GM12878 (cell line): ENCODE measurements at regions not wholly inside any gene's neighbourhood (a gene's known extent, or its start where the extent isn't known, plus 50 kb on each side); places are given as distances from the start of the nearest gene placed in this dataset.

Experiments
- ATAC-seq: fragments of 200-7000 bp; cut with Tn5 transposase; 3 replicates; pipeline ENCODE4 v1.9.1; 2020; ENCODE audit warnings: mild to moderate bottlenecking, moderate library complexity
- BruUV-seq: library from RNA; stranded (reverse); fragments of 400-500 nt; replicated peaks from 2 replicates; lab custom pipeline; 2021; lab: Mats Ljungman, UMichigan
- CTCF ChIA-PET: fragments of 300-600 bp; sonication (Branson Sonifier 250); formaldehyde crosslinking; extraction: SDS; loops from one replicate; lab custom pipeline; 2021; ENCODE audit warnings: inconsistent platforms; lab: Yijun Ruan, JAX
- POLR2A ChIA-PET: fragments of 350-600 bp; formaldehyde crosslinking; extraction: SDS; loops from one replicate; lab custom pipeline; 2021; ENCODE audit warnings: inconsistent platforms; lab: Charles Lee
- RAD21 ChIA-PET: fragments of 300-600 bp; sonication (Branson Sonifier 250); formaldehyde crosslinking; loops from one replicate; lab custom pipeline; 2023; ENCODE audit warnings: antibody characterized with exemption; ENCODE audit not compliant: unreplicated experiment; lab: Charles Lee
- SMC1A ChIA-PET: fragments of 300-600 bp; sonication (Branson Sonifier 250); formaldehyde crosslinking; loops from one replicate; lab custom pipeline; 2023; ENCODE audit not compliant: unreplicated experiment, uncharacterized antibody; lab: Charles Lee
- DNase-seq: peaks from one replicate; pipeline ENCODE4 v3.0.0-alpha.2; 2011; ENCODE audit warnings: low read depth, low spot score
- FAIRE-seq: peaks from 3 replicates; lab custom pipeline; 2011; peaks lifted over from hg19 to GRCh38; lab: Jason Lieb, UNC
- H2AFZ ChIP-seq: 2 replicates; pipeline ENCODE4 v1.6.0; 2011; ENCODE audit warnings: low read depth, low read length, control low read depth; ENCODE audit not compliant: control insufficient read depth
- H3K27ac ChIP-seq: 2 replicates; pipeline ENCODE4 v1.5.1; 2011; ENCODE audit warnings: control low read depth; ENCODE audit not compliant: control insufficient read depth, insufficient read depth
- H3K27me3 ChIP-seq, 2 experiments: replicated peaks in 1 of 2; 2 replicates each; pipeline versions ENCODE4 v1.6.0 to v1.6.1; 2011; ENCODE audit warnings: low read length in 1 of 2; ENCODE audit not compliant: control insufficient read depth in 2 of 2, insufficient read depth in 2 of 2
- H3K36me3 ChIP-seq, 2 experiments: 2 replicates each; pipeline ENCODE4 v1.5.1; 2011; ENCODE audit warnings: low read length in 1 of 2; ENCODE audit not compliant: control insufficient read depth in 2 of 2, insufficient read depth in 2 of 2
- H3K4me1 ChIP-seq: 2 replicates; pipeline ENCODE4 v1.6.1; 2011; ENCODE audit warnings: mild to moderate bottlenecking, low read length, moderate library complexity, mixed read lengths; ENCODE audit not compliant: control insufficient read depth, insufficient read depth
- H3K4me2 ChIP-seq: 2 replicates; pipeline ENCODE4 v1.6.0; 2011; ENCODE audit warnings: control low read depth; ENCODE audit not compliant: control insufficient read depth, insufficient read depth
- H3K4me3 ChIP-seq: fragments of 200-600 bp; sonication (generic); 2 replicates; pipeline ENCODE4 v1.5.1; 2016
- H3K79me2 ChIP-seq: 2 replicates; pipeline ENCODE4 v1.6.0; 2011; ENCODE audit warnings: low read length; ENCODE audit not compliant: control insufficient read depth, insufficient read depth
- H3K9ac ChIP-seq: 2 replicates; pipeline ENCODE4 v1.8.0; 2011; ENCODE audit warnings: low read length, control low read depth, mixed read lengths; ENCODE audit not compliant: control insufficient read depth, insufficient read depth
- H3K9me3 ChIP-seq: replicated peaks from 3 replicates; pipeline ENCODE4 v1.5.1; 2011; ENCODE audit warnings: mild to moderate bottlenecking, low read length; ENCODE audit not compliant: control insufficient read depth, insufficient read depth
- H4K20me1 ChIP-seq: 2 replicates; pipeline ENCODE4 v1.6.0; 2011; ENCODE audit not compliant: control insufficient read depth, insufficient read depth
- BRCA1 ChIP-seq: IDR thresholded peaks from 2 replicates; pipeline ENCODE4 v1.6.1; 2011; ENCODE audit warnings: low read depth, low read length, improper control_type of control experiment
- CBFB ChIP-seq: IDR thresholded peaks from 2 replicates; pipeline ENCODE4 v1.6.1; 2016; ENCODE audit warnings: antibody characterized with exemption, low read depth
- DPF2 ChIP-seq: fragments of 450-650 bp; IDR thresholded peaks from 2 replicates; pipeline ENCODE4 v1.6.1; 2017; ENCODE audit warnings: mild to moderate bottlenecking
- ELK1 ChIP-seq: IDR thresholded peaks from 2 replicates; pipeline ENCODE4 v1.6.1; 2012; ENCODE audit warnings: low read depth, low read length, improper control_type of control experiment
- HDGF ChIP-seq: fragments of 450-650 bp; IDR thresholded peaks from 2 replicates; pipeline ENCODE4 v1.6.1; 2016; ENCODE audit warnings: antibody characterized with exemption
- RAD51 ChIP-seq: fragments of 450-650 bp; IDR thresholded peaks from 2 replicates; pipeline ENCODE4 v1.6.1; 2016; ENCODE audit warnings: moderate library complexity, mild to moderate bottlenecking, inconsistent platforms
- TARDBP ChIP-seq: IDR thresholded peaks from 2 replicates; pipeline ENCODE4 v1.6.1; 2016; ENCODE audit warnings: borderline replicate concordance
- WRNIP1 ChIP-seq: IDR thresholded peaks from 2 replicates; pipeline ENCODE4 v1.6.1; 2011; ENCODE audit warnings: low read depth, low read length, improper control_type of control experiment, borderline replicate concordance
- WGBS: methylation state at CpG from one replicate; pipeline ENCODE4 v1.1.6; 2016; ENCODE audit warnings: low lambda C conversion rate; ENCODE audit not compliant: insufficient replicate concordance, insufficient coverage; ENCODE audit errors: missing lambda C conversion rate; 5-methylcytosine and 5-hydroxymethylcytosine counted together
- in situ Hi-C: fragments of 300-500 bp; cut with MboI; formaldehyde crosslinking; loops from 9 replicates; pipeline ENCODE4 v1.14.3; 2018; ENCODE audit warnings: mixed read lengths
- intact Hi-C: fragments of 100-400 bp; cut with micrococcal nuclease; formaldehyde crosslinking; loops from one replicate; pipeline ENCODE4 v1.14.2; 2022; ENCODE audit not compliant: unreplicated experiment
- TF ChIP-seq, protein P1 (sequence below): fragments of 450-650 bp; formaldehyde crosslinking; IDR thresholded peaks from 2 replicates; pipeline ENCODE4 v1.5.0; 2022; ENCODE audit warnings: mild to moderate bottlenecking, missing genetic modification characterization
- TF ChIP-seq, protein P2 (sequence below): fragments of 450-650 bp; IDR thresholded peaks from 2 replicates; pipeline ENCODE4 v1.6.1; 2014; ENCODE audit warnings: mild to moderate bottlenecking

DNA sequence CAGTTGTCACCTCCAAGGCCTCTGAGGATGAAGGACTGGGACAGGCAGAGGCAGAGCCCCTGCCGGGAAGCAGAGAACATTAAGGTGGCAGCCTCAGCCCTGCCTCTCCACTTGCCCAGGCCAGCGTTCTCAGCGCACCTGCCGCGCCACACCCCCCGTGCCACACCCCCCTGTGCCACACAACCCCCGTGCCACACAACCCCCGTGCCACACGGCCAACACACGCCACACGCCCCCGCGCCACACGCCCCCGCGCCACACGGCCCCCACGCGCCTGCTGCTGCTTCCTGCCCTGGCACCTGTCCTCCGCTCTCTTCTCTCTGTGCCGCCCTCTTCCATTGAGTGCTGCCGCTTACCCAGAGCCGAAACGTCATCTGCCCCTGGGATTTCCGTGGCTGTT, 58.0 kb upstream of the ZFP42 start (continued):
- TF ChIP-seq, protein P1, sequence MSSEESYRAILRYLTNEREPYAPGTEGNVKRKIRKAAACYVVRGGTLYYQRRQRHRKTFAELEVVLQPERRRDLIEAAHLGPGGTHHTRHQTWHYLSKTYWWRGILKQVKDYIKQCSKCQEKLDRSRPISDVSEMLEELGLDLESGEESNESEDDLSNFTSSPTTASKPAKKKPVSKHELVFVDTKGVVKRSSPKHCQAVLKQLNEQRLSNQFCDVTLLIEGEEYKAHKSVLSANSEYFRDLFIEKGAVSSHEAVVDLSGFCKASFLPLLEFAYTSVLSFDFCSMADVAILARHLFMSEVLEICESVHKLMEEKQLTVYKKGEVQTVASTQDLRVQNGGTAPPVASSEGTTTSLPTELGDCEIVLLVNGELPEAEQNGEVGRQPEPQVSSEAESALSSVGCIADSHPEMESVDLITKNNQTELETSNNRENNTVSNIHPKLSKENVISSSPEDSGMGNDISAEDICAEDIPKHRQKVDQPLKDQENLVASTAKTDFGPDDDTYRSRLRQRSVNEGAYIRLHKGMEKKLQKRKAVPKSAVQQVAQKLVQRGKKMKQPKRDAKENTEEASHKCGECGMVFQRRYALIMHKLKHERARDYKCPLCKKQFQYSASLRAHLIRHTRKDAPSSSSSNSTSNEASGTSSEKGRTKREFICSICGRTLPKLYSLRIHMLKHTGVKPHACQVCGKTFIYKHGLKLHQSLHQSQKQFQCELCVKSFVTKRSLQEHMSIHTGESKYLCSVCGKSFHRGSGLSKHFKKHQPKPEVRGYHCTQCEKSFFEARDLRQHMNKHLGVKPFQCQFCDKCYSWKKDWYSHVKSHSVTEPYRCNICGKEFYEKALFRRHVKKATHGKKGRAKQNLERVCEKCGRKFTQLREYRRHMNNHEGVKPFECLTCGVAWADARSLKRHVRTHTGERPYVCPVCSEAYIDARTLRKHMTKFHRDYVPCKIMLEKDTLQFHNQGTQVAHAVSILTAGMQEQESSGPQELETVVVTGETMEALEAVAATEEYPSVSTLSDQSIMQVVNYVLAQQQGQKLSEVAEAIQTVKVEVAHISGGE (CRISPR knock-in tag): no peak
- no peak for TF ChIP-seq RAD51
- no peak for TF ChIP-seq TARDBP
- no peak for TF ChIP-seq CBFB
- TF ChIP-seq HDGF: no peak
- no peak for TF ChIP-seq WRNIP1

GRCh38 chr4:187940299-187940698, 55.3 kb upstream of the ZFP42 start:
- ChIA-PET CTCF (no interaction called here), SMC1A (no interaction called here), RAD21 (no interaction called here), POLR2A (no interaction called here)
- FAIRE-seq: no peak
- H3K9ac ChIP-seq: no peak overlapping the region
- in situ Hi-C loops: no loop called here
- no peak overlapping the region for H2AFZ ChIP-seq
- intact Hi-C loops: no loop called here
- no peaks in the 10 kb centered on the region for H3K36me3 ChIP-seq
- H4K20me1 ChIP-seq: no peaks in the 10 kb centered on the region
- H3K4me2 ChIP-seq: no peak overlapping the region
- no peaks in the 10 kb centered on the region for H3K27me3 ChIP-seq
- DNase-seq: no peak
- WGBS: 44% methylated on average over 8 of the region's 8 CpGs
- no peak for ATAC-seq
- H3K27ac ChIP-seq: no peak overlapping the region
- no peaks in the 10 kb centered on the region for H3K4me1 ChIP-seq
- no peaks in the 10 kb centered on the region for H3K9me3 ChIP-seq
- no peaks in the 10 kb centered on the region for H3K79me2 ChIP-seq
- BruUV-seq: no TSS peak
- H3K4me3 ChIP-seq: no peak overlapping the region
- TF ChIP-seq, protein P2, sequence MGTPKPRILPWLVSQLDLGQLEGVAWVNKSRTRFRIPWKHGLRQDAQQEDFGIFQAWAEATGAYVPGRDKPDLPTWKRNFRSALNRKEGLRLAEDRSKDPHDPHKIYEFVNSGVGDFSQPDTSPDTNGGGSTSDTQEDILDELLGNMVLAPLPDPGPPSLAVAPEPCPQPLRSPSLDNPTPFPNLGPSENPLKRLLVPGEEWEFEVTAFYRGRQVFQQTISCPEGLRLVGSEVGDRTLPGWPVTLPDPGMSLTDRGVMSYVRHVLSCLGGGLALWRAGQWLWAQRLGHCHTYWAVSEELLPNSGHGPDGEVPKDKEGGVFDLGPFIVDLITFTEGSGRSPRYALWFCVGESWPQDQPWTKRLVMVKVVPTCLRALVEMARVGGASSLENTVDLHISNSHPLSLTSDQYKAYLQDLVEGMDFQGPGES: no peak
- TF ChIP-seq ELK1: no peak
- TF ChIP-seq DPF2: no peak
- TF ChIP-seq, protein P1 (CRISPR knock-in tag): no peak
- TF ChIP-seq BRCA1: no peak
